ENCODE measurements at regions not wholly inside any gene's neighbourhood (a gene's known extent, or its start where the extent isn't known, plus 50 kb on each side); places are given as distances from the start of the nearest gene placed in this dataset.

- Histone ChIP-seq H3K27me3 (ENCODE audit: insufficient read depth, low read length) (no peaks in the 10 kb centered on the region), H3K9me3 (ENCODE audit: low read depth, low read length) (no peaks in the 10 kb centered on the region), H3K4me1 (ENCODE audit: insufficient read depth, low read length) (peaks cover 14% of the 10 kb centered on the region), H3K4me3 (ENCODE audit: low read length) (no peak overlapping the region)
These were observed 357.8 kb downstream of the MID1IP1 start for GRCh38 chrX:39158801-39159657.

DNA sequence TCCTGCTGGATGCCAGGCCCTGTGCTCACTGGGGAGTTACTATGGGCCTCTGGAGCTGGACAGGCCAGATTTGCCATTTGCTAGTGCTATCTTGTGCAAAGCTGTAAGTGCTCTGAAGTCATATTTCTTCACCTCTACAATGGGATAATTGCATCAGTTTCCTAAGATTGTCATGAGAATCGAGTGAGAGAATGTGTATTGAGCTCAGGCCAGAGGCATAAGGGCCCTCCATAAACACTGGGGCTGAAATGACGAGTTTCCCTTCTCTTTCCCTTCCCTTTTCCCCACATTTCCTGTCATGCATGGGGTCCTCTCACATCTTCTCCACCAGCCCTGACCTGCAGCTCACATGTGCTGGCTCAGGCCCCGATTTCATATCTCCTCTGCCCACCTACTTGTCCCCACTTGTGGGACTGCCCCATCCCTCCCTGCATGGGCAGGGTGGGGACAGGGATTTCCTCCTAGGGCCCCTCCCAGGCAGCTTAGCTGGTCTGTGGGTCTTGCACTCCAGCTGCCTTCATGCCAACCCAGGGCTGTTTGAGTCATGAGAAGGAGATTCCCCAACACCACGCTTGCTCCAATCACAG is 358.8 kb downstream of the MID1IP1 start:
- Histone ChIP-seq H3K27me3 (ENCODE audit: insufficient read depth, low read length) (no peaks in the 10 kb centered on the region), H3K9me3 (ENCODE audit: low read depth, low read length) (no peaks in the 10 kb centered on the region), H3K4me1 (ENCODE audit: insufficient read depth, low read length) (peaks cover 14% of the 10 kb centered on the region), H3K4me3 (ENCODE audit: low read length) (no peak overlapping the region)

DNA sequence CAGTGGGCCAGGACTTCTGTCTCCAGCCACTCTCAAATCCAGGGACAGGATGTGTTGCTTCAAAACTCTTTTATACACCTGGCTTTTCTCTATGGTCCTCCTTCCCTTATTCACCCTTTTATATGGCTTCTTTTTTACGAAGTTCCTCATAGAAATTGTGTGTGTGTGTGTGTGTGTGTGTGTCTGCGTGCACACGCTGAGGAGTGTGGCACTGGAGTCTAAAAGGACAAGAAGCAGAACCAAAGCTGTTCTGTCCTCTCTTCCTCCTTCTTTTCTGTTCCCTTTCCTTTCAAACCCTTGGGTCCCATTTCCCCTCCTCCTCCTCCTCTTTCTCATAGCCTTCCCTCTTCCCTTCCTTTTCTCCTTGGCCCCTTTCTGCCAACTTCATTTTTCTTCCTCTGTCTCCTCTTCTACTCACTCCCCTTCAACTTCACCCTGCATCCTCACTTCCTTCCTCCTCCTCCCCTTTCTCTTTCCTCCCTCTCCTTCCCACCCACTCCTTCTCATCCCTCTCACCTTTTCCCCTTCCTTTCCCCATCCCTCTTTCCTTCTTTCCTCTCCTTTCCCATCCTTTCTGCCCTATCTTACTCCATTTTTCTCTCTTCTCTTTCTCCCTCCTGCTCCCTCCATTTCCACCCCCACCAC is 360.5 kb downstream of the MID1IP1 start:
- H3K4me3 ChIP-seq (ENCODE audit: low read length): no peak overlapping the region
- H3K9me3 ChIP-seq (ENCODE audit: low read depth, low read length): no peaks in the 10 kb centered on the region
- H3K4me1 ChIP-seq (ENCODE audit: insufficient read depth, low read length): peaks cover 14% of the 10 kb centered on the region
- H3K27me3 ChIP-seq (ENCODE audit: insufficient read depth, low read length): no peaks in the 10 kb centered on the region

GRCh38 chrX:39162322-39162735 is 361.1 kb downstream of the MID1IP1 start:
- no peaks in the 10 kb centered on the region for H3K27me3 ChIP-seq (ENCODE audit: insufficient read depth, low read length)
- H3K4me1 ChIP-seq (ENCODE audit: insufficient read depth, low read length): peaks cover 14% of the 10 kb centered on the region
- H3K4me3 ChIP-seq (ENCODE audit: low read length): no peak overlapping the region
- no peaks in the 10 kb centered on the region for H3K9me3 ChIP-seq (ENCODE audit: low read depth, low read length)

DNA sequence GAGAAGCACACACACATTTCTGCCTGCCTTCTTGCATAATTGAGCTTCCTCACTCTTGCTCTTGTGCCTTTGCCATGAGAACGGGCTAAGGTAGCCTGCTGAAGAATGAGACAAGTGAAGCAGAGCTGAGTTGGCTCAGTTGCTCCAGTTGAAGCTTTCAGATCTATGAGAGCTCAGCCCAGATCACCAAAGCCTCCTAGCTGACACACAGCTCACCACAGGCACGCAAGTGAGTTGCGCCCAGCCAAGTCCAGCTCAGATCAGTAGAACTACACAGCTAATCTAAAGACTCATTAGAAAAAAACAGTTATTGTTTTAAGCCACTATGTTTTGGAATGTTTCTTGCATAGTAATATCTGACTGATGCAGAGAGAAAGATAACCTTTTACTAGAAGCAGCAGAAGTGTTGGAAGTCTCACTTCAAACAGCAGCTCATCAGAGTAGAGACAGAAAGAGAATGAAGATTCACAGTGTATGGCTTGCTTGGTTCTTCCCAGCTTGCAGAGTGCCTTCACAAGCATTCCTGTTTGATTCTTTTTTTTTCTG is 362.4 kb downstream of the MID1IP1 start:
- no peaks in the 10 kb centered on the region for H3K9me3 ChIP-seq (ENCODE audit: low read depth, low read length)
- H3K4me3 ChIP-seq (ENCODE audit: low read length): no peak overlapping the region
- peaks cover 14% of the 10 kb centered on the region for H3K4me1 ChIP-seq (ENCODE audit: insufficient read depth, low read length)
- H3K27me3 ChIP-seq (ENCODE audit: insufficient read depth, low read length): no peaks in the 10 kb centered on the region

GRCh38 chrX:39164212-39164611 is 363.0 kb downstream of the MID1IP1 start:
- H3K27me3 ChIP-seq (ENCODE audit: insufficient read depth, low read length): no peaks in the 10 kb centered on the region

DNA sequence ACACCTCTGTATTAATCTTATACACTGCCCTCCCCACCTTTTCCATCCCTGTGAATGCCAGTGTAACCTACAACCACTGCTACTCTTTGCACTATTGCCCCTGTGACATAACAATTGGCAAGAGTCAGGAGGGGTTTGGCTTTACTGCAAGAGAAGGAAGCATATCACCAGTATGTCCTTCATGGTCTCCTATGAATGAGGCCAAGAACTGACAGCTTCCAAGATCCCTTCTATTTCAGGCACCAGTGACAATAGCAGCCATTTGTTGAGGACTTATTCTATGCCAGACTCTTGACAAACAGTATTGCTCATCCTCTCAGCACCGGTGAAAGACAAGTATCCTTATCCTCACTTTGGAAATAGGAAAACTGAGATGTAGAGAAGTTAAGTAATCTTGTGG is 363.9 kb downstream of the MID1IP1 start:
- no peaks in the 10 kb centered on the region for H3K9me3 ChIP-seq (ENCODE audit: low read depth, low read length)
- peaks cover 5% of the 10 kb centered on the region for H3K4me1 ChIP-seq (ENCODE audit: insufficient read depth, low read length)
- no peak overlapping the region for H3K4me3 ChIP-seq (ENCODE audit: low read length)
- H3K27me3 ChIP-seq (ENCODE audit: insufficient read depth, low read length): no peaks in the 10 kb centered on the region

More at GRCh38 chrX:39164212-39164611, 363.0 kb downstream of the MID1IP1 start:
- peaks cover 13% of the 10 kb centered on the region for H3K4me1 ChIP-seq (ENCODE audit: insufficient read depth, low read length)
- no peaks in the 10 kb centered on the region for H3K9me3 ChIP-seq (ENCODE audit: low read depth, low read length)
- no peak overlapping the region for H3K4me3 ChIP-seq (ENCODE audit: low read length)

DNA sequence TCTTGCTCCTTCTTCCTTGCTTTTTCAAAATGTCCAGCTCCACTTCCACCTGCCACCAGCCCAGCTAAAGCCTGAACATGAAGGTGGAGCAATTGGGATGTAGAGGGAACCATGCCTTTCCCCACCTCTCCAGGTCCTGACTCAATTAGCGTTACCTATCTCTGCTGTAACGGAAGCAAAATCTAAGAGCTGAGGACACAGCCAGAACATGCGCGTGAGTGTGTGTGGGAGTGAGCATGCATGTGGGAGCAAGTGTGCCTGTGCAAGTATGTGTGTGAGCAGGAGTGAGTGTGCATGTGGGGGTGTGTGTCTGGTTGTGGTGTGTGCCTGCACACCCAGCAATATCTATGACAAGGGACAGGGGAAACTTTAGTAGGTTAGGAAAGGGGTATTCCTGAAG is 364.5 kb downstream of the MID1IP1 start:
- no peaks in the 10 kb centered on the region for H3K27me3 ChIP-seq (ENCODE audit: insufficient read depth, low read length)
- no peaks in the 10 kb centered on the region for H3K9me3 ChIP-seq (ENCODE audit: low read depth, low read length)
- H3K4me3 ChIP-seq (ENCODE audit: low read length): no peak overlapping the region
- peaks cover 5% of the 10 kb centered on the region for H3K4me1 ChIP-seq (ENCODE audit: insufficient read depth, low read length)

- Histone ChIP-seq H3K9me3 (ENCODE audit: low read depth, low read length) (no peaks in the 10 kb centered on the region), H3K27me3 (ENCODE audit: insufficient read depth, low read length) (no peaks in the 10 kb centered on the region), H3K4me1 (ENCODE audit: insufficient read depth, low read length) (no peaks in the 10 kb centered on the region), H3K4me3 (ENCODE audit: low read length) (no peak overlapping the region)
These were observed 366.5 kb downstream of the MID1IP1 start for GRCh38 chrX:39167791-39168190.

DNA sequence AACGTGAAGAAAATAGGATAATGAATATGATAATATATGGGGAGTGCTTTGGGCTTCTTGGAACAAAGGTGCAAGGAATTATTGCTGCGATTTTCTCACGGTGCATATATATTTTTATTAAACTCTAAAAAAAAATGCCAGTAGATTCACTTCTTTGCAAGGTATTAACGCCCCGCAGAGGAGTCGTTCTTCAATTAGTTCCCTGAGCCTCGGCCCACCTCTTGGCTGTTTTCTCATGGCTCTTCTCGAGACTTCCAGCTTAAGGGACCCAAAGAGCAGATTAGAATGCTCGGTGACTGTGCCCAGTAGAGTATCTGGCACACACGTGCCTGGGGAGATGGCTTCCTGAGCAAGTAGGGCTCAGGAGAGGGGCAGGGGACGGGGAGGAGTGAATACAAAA is 367.4 kb downstream of the MID1IP1 start:
- Histone ChIP-seq H3K9me3 (ENCODE audit: low read depth, low read length) (no peaks in the 10 kb centered on the region), H3K4me3 (ENCODE audit: low read length) (no peak overlapping the region), H3K4me1 (ENCODE audit: insufficient read depth, low read length) (no peaks in the 10 kb centered on the region), H3K27me3 (ENCODE audit: insufficient read depth, low read length) (no peaks in the 10 kb centered on the region)

DNA sequence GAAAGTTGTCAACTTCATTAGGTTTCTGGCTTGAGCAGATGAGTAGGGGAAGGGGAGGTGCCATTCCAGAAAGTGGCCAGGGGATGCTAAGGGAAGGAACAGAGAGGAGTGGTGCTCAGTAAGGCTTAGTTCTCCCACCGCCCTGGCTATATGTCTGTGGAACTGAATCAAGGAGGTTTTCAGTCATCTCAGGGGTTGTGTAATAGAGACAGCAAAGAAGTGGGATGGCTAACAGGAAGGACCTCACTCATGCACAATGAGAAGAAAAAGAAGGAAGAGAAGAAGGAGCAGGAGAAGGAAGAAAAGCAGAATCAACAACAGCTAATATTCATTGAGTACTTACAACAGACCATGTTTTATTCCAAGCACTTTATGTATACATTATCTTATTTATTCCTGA is 368.7 kb downstream of the MID1IP1 start:
- H3K9me3 ChIP-seq (ENCODE audit: low read depth, low read length): no peaks in the 10 kb centered on the region
- no peaks in the 10 kb centered on the region for H3K27me3 ChIP-seq (ENCODE audit: insufficient read depth, low read length)
- H3K4me3 ChIP-seq (ENCODE audit: low read length): no peak overlapping the region
- peaks cover under 1% of the 10 kb centered on the region for H3K4me1 ChIP-seq (ENCODE audit: insufficient read depth, low read length)

DNA sequence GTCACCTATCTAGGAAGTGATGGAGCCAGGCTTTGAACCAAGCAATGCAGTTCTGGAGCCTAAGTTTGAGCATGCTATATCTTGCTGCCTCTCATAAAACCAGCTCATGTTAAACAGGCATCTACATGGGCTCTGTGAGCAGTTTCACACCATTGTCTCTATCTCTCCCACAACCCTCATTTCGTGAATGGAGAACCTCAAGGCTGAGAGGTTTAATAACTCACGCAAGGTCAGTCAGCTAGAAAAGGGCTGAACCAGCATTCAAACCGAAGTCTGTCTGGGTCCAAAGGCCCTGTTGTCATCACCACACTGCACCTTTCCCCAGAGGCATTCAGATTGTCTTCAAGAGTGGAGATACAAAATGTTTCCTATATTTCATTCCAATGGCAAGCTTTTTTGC is 369.2 kb downstream of the MID1IP1 start:
- no peaks in the 10 kb centered on the region for H3K9me3 ChIP-seq (ENCODE audit: low read depth, low read length)
- H3K27me3 ChIP-seq (ENCODE audit: insufficient read depth, low read length): no peaks in the 10 kb centered on the region
- peaks cover 5% of the 10 kb centered on the region for H3K4me1 ChIP-seq (ENCODE audit: insufficient read depth, low read length)
- H3K4me3 ChIP-seq (ENCODE audit: low read length): no peak overlapping the region

GRCh38 chrX:39171686-39172085 is 370.4 kb downstream of the MID1IP1 start:
- H3K27me3 ChIP-seq (ENCODE audit: insufficient read depth, low read length): no peaks in the 10 kb centered on the region
- no peak overlapping the region for H3K4me3 ChIP-seq (ENCODE audit: low read length)
- peaks cover 7% of the 10 kb centered on the region for H3K4me1 ChIP-seq (ENCODE audit: insufficient read depth, low read length)

GRCh38 chrX:39174241-39174771 is 373.0 kb downstream of the MID1IP1 start:
- Histone ChIP-seq H3K9me3 (ENCODE audit: low read depth, low read length) (no peaks in the 10 kb centered on the region), H3K4me3 (ENCODE audit: low read length) (no peak overlapping the region), H3K4me1 (ENCODE audit: insufficient read depth, low read length) (peaks cover 7% of the 10 kb centered on the region), H3K27me3 (ENCODE audit: insufficient read depth, low read length) (no peaks in the 10 kb centered on the region)

More at GRCh38 chrX:39171686-39172085, 370.4 kb downstream of the MID1IP1 start:
- H3K9me3 ChIP-seq (ENCODE audit: low read depth, low read length): no peaks in the 10 kb centered on the region
